Renal cortical epithelial cell (primary cell): ENCODE measurements at regions not wholly inside any gene's neighbourhood (a gene's known extent, or its start where the extent isn't known, plus 50 kb on each side); places are given as distances from the start of the nearest gene placed in this dataset.

Source experiments
- DNase-seq: peaks from one replicate; pipeline ENCODE4 v3.0.0-alpha.2; 2011; ENCODE audit warnings: low read depth

DNA sequence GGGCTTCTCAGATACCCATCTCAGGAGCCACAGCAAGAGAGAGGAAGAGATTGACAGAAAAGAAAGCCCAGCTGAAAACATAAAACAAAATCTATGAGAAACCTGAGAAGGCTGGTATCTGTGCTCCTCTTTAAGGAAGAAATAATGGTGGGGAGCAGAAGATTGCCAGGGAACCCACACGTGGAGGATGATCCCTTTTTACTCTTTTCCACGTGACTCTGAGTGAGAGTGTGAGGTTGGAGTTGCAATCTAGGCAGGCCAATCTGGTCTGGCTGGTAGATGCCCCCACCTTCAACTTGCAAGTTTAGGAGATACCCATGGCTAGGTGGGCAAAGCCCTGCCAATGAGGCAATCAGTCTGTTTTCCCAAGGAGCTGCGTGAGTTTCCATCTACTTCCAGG, 202.3 kb downstream of the TENT4A start:
- DNase-seq, result no peak

DNA sequence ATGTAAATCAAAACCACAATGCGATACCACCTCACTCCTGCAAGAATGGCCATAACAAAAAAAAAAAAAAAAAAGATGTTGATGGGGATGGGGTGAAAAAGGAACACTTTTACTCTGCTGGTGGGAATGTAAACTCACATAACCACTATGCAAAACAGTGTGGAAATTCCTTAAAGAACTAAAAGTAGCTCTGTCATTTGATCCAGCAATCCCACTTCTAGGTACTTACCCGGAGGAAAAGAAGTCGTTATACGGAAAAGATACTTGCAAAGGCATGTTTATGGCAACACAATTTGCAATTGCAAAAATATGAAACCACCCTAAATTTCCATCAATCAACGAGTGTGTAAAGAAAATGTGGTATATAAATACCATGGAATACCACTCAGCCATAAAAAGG, 205.0 kb downstream of the TENT4A start:
- no peak for DNase-seq

DNA sequence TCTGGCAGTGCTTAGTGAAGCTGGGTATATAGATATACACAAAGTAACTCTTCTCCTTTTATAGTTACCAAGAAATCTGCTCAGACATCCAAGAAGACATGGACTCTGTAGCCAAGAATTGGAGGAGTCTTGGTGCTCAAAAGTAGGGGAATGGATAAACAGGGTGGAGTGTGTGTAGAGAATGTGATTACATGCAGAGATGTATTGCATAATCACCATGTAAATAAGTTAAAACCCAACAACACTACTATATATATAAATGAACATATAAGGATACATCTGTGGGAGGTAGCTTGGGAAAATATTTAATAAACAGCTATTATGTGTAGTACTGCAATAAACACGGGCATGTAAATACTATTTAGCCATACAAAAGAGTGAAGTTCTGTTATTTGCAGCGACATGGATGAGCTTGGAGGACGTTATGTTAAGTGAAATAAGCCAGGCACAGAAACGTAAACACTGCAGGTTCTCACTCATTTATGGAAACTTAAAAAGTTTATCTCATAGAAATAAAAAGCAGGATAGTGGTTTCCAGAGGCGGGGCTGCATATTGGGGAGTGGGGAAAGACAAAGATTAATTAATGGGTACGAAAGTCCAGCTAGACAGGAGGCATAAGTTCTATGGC, 207.5 kb downstream of the TENT4A start:
- no peak for DNase-seq

DNA sequence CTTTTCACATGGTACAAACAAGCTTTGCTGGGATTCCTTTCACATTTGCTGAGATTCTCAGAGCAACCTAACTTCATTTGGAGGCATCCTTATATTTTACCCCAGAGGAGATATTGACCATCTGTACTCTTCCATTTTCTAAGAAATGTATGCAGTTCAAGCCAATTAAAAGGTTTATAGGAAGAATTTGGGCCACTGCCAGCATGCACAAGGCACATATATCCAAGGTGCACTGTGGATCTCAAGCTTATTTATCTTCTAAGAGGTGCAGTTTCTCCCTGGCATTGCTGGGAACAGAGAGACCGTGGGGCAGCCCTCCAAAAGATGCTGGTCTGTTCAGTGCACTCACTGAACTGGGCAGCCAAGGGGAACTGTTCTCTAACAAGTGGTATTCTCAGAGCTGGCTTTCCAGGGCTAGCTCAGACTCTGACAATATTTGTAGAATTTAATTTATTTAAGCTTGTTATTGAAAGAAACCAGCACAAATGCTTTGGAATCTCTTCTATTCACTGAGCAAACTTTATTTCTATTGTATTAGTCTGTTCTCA, 213.3 kb downstream of the TENT4A start:
- DNase-seq, result no peak

DNA sequence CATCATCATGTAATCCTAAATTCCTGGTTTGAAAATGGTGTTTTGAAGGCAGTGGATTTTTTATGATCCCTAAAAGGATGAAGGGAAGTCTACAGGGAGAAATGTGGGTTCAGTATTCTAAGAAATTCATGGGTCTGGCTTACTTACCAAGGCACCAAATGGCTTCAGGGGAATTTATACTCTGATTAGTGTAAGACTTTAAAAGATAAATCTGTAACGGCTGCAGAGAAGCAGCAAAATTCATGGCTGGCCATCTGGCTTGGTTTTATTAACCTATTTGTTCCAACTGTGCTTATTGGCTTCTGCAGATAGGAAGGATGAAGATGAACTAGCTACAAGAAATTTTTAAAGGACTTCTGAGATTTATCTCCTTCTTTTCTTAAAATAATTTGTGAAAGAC, 222.8 kb downstream of the TENT4A start:
- no peak for DNase-seq

DNA sequence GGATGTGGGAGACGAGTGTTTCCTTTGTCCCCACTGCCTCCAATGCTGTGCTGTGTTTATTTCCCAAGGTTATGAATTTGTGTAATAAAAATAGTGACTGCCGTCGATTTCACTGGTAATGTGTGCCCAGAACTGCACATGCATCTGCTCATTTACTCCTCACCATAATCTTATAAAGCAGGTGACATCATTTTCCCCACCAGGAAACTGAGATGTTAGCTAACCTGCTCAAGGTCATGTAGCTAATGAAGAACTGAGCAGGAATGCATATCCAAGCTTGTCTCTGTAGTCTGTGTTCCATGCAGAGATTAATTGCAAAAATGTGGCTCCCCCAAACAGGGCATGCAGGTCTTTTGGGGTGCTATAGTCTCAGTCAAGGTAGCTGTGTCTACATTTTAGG, 224.4 kb downstream of the TENT4A start:
- DNase-seq, result no peak

DNA sequence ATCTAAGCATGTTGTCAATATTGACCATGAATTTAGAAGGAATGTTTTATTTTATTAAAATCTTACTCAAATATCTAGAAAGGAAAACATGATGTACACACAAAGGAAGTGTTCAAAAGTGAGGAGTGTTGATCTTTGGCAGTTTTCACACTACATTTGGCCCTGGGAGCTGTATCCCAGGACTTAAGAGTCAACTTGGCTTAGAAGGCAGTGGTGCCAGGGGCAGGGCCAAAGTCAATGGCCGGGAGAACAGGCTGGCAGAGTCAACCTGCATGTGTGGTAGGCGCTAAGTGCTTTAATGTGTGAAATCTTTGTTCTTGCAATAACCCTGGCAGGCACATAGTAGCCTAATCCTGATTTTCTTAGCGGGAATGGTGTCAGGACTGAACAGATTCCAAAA, 228.4 kb downstream of the TENT4A start:
- DNase-seq, result no peak

DNA sequence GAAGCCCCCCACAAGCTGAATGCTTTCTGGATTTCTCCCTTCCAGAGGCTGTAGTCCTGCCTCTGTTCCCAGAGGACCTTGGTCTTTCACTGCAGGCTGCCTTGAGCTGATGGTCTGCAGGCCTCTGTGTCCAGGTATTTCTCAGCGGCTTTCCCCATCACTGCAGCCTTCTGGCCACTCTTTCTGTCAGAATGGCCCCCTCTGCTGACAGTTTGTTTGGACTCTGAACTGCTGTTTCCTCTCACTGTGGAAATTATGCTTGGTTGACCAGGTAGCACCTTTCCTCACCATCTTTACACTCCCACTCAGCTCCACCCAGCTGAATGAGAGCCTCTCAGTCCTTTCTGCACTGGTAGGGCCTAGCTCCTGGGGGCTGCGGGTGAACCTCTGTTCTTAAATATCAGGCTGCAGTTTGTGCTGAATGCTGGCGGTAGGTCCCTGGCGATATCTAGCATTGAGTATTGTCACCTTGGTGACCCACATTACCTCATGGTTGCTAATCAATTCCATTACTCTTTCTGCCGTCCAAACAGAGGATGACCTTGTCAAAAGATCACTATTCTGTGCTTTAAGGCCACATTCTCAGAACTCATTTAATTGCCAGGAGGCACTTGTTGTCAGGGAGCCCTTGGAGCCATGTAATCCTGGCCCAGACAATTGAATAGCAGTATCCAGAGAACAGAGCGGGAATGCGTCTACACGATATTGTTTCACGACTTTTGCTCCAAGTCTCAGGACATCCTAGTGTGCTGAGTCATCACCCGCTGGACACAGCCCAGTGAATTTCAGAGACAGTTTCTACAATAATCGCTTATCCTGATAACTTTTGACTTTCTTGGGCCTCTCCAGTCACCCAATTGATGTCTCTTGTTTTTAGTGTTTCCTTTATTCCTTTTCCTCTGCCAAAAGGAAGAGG, 230.2 kb downstream of the TENT4A start:
- DNase-seq, result no peak

DNA sequence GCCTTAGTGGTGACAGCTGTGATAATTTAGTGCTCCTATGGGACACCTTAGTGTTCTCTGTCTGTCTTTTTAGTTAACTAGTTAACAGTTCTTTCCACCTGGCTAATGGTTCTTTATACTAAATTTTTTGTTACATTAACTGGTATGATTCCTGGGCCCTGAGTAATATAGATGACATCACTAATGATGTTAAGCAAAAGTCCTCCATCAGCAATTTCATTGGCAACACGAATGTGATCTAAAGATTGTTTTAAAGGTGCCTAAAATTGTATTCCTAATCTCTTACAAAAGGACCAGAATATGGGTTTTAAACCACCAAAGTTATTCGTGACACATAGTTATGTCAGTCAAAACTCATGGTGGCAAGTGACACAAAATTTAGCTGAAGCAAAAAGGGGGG, 235.3 kb downstream of the TENT4A start:
- no peak for DNase-seq

DNA sequence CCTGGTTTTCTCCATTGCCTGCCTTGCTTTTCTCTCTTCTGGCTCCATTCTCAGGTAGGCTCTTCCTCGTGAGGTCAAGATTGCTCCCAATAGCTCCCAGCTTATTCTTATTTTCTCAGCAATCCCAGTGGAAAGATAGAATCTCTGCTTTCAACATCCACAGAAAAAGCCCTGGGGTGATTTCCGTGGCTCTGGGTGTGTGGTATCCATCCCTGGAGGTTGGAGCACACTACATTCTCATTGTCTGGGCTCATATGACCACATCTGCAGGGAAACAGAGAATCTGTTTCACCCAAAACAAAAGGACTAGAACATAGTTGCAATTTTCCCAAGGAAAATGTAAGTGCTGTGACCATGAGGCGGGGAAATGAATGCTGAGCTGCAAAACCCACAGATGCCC, 236.0 kb downstream of the TENT4A start:
- DNase-seq, result no peak

DNA sequence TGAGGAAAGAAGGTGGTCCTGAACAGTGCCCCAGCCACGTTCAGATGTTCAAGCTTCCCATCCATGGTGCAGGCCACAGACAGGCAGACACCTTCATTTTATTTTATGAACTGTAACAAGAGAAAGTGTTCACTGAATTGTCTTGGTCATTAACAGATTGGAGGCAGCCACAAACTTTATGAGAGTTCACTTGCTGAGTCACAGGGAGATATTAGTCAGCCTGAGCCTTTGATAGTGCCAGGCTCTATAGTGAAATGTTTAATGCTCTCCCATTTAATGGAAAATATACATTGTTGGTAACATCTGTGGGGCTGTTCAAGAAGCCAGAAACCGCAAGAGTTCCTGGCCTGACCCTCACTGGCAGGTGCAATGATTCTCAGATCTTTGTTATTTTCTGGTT, 237.0 kb downstream of the TENT4A start:
- DNase-seq, result no peak

DNA sequence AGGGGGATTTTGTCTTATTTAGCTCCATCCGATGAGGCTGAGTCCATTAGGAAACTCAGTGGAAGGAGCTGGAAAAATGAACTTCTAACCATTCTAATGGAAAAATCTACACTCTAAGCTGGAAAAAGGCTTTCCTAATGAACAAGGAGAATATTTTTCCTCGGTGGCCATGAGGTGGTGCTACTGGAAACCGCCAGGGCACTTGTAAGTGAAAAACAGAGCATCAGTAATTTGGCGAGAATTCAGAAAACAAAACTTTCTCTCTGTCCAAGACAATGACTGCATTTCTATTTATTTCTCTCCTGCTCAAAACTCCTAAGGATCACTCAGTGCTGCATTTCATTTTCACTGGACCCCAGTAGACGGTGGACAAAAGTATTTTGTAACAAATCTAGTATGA, 237.6 kb downstream of the TENT4A start:
- DNase-seq, result no peak

DNA sequence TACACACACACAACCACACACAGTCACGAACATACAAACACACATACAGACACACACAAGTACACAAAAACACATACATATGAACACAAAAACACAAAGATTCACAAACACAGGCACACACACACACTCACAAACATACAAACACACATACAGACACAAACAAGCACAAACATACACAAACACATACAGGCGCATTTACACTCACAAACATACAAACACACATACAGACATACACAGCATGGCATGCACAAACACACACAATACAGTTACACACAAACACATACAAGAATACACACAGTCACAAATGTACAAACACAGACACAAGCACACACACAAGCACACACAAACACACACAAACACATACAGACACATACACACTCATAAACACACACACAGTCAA, 247.9 kb downstream of the TENT4A start:
- DNase-seq, result no peak

DNA sequence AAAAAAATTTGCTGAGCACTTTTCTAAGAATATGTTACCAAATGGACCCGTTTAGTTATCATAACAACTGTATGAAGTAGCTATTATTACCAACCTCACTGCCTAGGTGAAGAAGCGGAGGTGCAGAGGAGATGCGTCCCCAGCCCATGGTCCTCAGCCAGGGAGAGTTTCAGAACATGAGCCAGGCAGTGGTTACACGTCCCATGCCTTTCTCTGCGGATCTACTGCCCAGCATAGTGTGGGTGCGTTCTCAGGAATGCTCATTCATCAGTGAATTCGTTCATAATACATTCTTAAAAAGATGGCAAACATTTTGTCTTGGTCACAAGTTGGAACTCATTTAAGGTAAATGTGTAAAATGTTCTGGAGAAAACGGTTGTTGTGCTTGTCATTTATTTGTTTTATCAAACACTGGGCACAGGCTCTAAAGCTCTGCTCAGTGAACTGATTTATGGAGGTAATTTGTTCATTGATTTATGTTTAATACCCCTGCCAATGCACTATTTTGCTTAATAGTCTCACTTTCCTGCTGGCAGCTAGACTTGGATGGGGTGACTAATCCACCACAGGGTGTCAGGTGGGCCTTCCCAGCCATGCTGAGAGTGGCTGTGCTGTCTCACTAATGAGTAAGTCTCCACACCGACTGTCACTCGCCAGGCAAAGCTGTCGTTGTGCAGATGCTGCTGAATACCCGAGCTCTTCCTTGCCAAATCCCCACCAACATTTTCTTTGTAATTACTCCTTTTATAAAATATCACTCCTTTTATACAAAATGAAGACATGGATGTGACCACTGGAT, 248.8 kb downstream of the TENT4A start:
- DNase-seq, result no peak

DNA sequence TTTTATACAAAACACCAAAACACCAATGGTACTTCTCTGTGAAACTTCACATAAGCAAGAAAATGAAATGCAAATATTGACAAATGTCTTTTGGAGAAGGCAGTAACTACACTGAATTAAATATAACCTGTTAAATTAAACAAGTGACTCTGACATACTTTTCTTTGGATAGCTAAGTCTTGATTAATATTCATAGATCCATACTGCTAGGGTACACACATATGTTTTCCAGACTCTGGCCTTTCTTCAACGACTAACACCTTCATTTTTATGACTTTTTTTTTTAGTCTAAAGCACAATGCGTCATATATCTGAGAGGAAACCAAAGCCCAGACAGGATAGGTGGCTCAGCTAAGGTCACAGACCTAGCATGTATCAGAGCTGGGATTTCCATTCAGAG, 263.7 kb downstream of the TENT4A start:
- DNase-seq, result no peak

DNA sequence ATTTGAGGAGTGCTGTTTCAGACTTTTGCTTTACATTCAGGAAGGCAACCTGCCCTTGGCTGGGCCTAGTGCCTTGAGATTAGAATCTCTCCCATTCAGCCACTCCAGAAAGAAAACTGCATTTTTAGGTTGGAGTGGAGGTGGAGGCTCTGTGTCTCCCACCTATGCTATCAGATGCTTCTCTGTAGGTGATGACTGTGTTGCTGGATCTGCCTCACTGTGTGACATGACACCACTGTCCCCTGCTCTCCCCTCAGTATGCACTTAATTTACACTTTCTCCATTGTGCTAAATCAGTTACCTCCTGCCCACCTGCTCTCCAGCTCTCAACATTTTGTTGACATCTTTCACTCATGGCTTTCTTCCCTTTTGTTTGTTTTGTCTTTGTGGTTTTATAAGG, 265.8 kb downstream of the TENT4A start:
- DNase-seq, result no peak

DNA sequence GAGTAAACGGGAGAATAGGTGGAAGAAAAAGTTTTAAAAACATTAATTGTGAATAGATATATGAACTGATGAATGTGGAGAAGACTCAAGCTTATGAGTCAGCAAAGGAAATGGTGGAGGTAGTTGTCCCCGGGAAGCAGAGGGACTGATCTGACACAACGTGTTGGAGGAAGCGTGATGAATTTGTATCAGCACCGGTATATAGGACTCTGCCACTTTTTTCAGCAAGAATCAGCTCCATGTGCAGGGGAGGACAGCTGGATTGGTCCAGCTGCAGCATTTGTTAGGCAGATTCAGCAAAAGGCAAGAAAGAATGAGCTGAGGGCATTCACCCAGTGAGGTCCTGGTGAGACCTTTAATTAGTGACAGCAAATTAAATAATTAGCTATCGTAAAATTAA, 276.0 kb downstream of the TENT4A start:
- DNase-seq, result no peak

DNA sequence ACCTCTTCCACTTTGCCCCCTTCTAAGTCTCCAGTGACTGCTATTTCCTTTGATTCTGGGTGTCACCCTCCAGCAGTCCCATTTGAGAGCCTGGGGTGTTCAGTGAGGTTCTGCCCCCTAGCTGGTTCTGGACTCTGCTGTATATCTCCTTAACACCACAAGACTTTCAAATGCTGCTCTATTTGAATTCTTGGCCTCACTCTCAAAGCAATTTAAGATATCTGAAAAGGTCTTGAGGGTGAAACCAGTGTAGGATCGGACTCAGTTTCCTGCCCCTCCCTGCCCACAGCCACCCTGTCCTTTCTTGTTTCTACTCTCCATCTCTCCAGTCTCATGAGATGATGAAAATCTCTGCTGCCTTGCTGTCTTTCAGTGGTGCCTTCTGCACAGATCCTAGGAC, 280.9 kb downstream of the TENT4A start:
- DNase-seq, result no peak

DNA sequence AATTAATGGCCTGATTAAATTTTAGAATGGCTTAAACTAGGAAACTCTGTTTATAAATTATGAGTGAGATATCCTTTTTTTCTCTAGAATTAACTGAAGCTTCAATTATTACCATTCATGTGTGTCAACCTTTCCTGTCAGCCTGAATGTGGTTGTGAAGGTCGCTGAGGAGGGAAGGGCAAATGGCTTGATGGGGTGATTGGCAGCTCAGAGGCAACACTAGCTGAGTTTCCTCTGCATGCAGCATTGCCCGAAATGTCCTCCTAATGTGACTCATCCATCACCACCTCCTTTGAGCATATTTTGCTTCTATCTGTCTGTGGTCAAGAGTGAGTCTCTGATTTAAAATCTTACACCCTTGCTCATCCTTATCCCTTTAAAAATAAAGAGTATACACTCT, 281.9 kb downstream of the TENT4A start:
- no peak for DNase-seq

DNA sequence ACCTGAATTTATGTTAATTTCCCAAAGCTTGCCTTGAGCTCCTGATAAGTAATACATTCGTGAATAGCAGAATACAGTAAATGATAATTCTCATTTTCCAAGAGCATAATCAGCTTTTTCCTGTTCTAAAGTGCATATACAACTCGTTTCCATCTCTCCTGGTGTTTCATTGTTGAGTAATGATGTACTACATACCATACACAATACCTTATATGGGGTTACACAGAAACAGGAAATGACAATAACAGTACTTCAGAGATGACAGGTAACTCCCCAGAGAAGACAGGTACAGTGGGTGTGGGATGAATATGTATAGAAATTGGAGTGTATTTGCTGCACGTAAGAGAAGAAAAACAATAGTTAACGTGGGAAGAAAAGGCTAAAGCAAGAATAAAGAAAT, 287.1 kb downstream of the TENT4A start:
- DNase-seq, result no peak

DNA sequence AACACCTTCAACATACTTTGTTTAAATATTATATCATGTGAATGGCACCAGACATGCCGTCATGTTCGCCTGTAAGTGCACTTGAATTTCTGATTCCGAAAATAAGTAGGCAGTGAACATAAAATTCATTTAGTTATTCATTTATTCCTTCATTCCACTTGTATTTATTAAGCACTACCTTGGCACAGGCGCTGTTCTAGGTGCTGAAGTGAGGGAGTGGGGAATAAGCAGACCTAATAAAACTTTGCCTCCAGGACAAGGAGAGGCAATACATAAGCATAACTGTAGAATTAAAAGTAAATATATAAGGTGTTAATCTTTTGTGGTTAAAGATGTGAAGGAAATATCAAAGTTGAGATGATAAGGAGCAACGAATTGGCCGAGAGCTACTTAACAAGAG, 297.4 kb downstream of the TENT4A start:
- DNase-seq, result no peak

DNA sequence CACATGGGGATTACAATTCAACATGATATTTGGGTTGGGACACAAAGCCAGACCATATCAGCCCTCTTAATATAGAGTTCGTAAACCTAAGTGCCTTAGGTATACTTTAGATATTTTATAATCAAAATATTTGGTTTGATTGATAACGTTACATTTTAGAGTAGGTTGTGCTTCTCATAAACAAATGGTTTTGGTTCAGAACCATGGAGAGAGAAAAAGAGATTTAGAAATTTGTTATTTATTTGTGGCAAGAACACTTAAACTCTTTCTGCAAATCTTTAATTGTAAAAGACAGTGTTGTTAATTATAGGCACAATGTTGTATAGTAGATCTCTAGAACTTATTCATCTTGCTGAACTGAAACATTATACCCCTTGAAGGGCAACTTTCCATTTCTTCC, 298.8 kb downstream of the TENT4A start:
- DNase-seq, result no peak

DNA sequence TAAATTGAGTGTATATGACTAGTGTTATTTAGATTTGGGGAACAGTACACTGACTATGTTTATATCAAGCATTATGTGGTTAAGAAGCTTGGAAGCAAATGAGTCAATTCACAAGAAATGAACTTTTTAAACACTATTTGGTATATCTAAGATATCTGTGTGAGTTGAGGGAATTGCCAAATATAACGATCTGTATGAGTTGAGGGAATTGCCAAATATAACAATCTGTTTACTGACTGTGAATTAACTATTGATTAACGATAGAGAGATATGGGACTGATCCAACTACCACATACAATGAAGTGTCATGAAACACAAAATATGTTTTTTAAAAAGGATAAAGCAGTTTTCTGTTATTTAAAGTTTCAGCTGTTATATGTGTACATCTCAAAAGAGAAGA, 301.4 kb downstream of the TENT4A start:
- DNase-seq, result no peak
